ENCODE measurements at regions not wholly inside any gene's neighbourhood (a gene's known extent, or its start where the extent isn't known, plus 50 kb on each side); places are given as distances from the start of the nearest gene placed in this dataset.

- TF ChIP-seq NR2F2 (IDR thresholded peaks at IDR 0.05) (no peak), CTCF (IDR thresholded peaks at IDR 0.05; ENCODE audit: low read depth, low read length, missing input control) (no peak), ZBTB33 (IDR thresholded peaks at IDR 0.05) (no peak), HNF4A (conservative IDR thresholded peaks at IDR 0.05) (no peak), TAF1 (conservative IDR thresholded peaks at IDR 0.05) (no peak), EGR1 (IDR thresholded peaks at IDR 0.05; ENCODE audit: low read depth in 2 of 2) (no peak), SP1 (IDR thresholded peaks at IDR 0.05) (no peak), MAX (IDR thresholded peaks at IDR 0.05) (no peak), REST (IDR thresholded peaks at IDR 0.05) (no peak), GABPA (IDR thresholded peaks at IDR 0.05 in 1 of 2, conservative IDR thresholded peaks at IDR 0.05 in 1 of 2) (no peak), FOXA1 (IDR thresholded peaks at IDR 0.05) (no peak), ATF3 (IDR thresholded peaks at IDR 0.05) (no peak), RXRA (IDR thresholded peaks at IDR 0.05) (no peak), JUND (IDR thresholded peaks at IDR 0.05) (no peak)
These were observed 170.0 kb downstream of the LY86 start for GRCh38 chr6:6758546-6758914.

All from liver (tissue), 3 donors.